Ovary (tissue), 3 donors: ENCODE measurements at regions not wholly inside any gene's neighbourhood (a gene's known extent, or its start where the extent isn't known, plus 50 kb on each side); places are given as distances from the start of the nearest gene placed in this dataset.

Experiments used
- CTCF ChIP-seq, 3 donors: fragments of 450-650 bp in 2 of 3; fragments of 200-600 bp in 1 of 3; IDR thresholded peaks; one replicate each; pipeline versions ENCODE4 v1.5.1 to v1.8.0; 2016 to 2022; ENCODE audit warnings: antibody characterized with exemption in 3 of 3, mild to moderate bottlenecking in 1 of 3
- POLR2A ChIP-seq: fragments of 450-650 bp; IDR thresholded peaks from one replicate; pipeline ENCODE4 v1.6.1; 2017; ENCODE audit warnings: antibody characterized with exemption, mild to moderate bottlenecking, moderate library complexity
- donor health status: DM: no; HTN: no; CAD: no.

- TF ChIP-seq CTCF (IDR thresholded peaks at IDR 0.05) (no peak), POLR2A (no peak)
Measured at GRCh38 chr5:62077823-62078550, 228.0 kb upstream of the KIF2A start.
